Esophagus mucosa (tissue), 1 donor: ENCODE measurements at regions not wholly inside any gene's neighbourhood (a gene's known extent, or its start where the extent isn't known, plus 50 kb on each side); places are given as distances from the start of the nearest gene placed in this dataset.

Experiments
- ATAC-seq: fragments of 200-7000 bp; cut with Tn5 transposase; one replicate; pipeline ENCODE4 v1.9.1; 2020
- donor health status: DM: yes; HTN: yes; CAD: no.

GRCh38 chr9:86829496-86830046 lies 117.7 kb downstream of the GAS1 start:
- ATAC-seq: no peak

GRCh38 chr9:86828631-86829030 lies 118.7 kb downstream of the GAS1 start:
- no peak for ATAC-seq

- ATAC-seq: no peak
Measured at GRCh38 chr9:86827893-86828292, 119.4 kb downstream of the GAS1 start.

GRCh38 chr9:86825299-86825698 lies 122.0 kb downstream of the GAS1 start:
- ATAC-seq: no peak

GRCh38 chr9:86822006-86822801 lies 125.1 kb downstream of the GAS1 start:
- no peak for ATAC-seq

- ATAC-seq: no peak
Measured at GRCh38 chr9:86821006-86821845, 126.1 kb downstream of the GAS1 start.

- ATAC-seq: no peak
Measured at GRCh38 chr9:86819552-86819951, 127.8 kb downstream of the GAS1 start.

- ATAC-seq: no peak
Measured at GRCh38 chr9:86818636-86819035, 128.7 kb downstream of the GAS1 start.

- no peak for ATAC-seq
Measured at GRCh38 chr9:86816868-86817267, 130.4 kb downstream of the GAS1 start.

GRCh38 chr9:86816366-86816765 lies 130.9 kb downstream of the GAS1 start:
- ATAC-seq: no peak

- ATAC-seq: no peak
Measured at GRCh38 chr9:86812616-86813015, 134.7 kb downstream of the GAS1 start.

GRCh38 chr9:86809759-86810367 lies 137.4 kb downstream of the GAS1 start:
- ATAC-seq: no peak

- no peak for ATAC-seq
Measured at GRCh38 chr9:86809151-86809550, 138.2 kb downstream of the GAS1 start.

GRCh38 chr9:86807367-86807976 lies 139.8 kb downstream of the GAS1 start:
- ATAC-seq: no peak

- no peak for ATAC-seq
Measured at GRCh38 chr9:86804011-86804410, 143.3 kb downstream of the GAS1 start.

- ATAC-seq: no peak
Measured at GRCh38 chr9:86802900-86803673, 144.2 kb downstream of the GAS1 start.

GRCh38 chr9:86801246-86801645 lies 146.1 kb downstream of the GAS1 start:
- no peak for ATAC-seq

- no peak for ATAC-seq
Measured at GRCh38 chr9:86800681-86801080, 146.6 kb downstream of the GAS1 start.

- no peak for ATAC-seq
Measured at GRCh38 chr9:86798966-86799365, 148.3 kb downstream of the GAS1 start.

- ATAC-seq: no peak
Measured at GRCh38 chr9:86796666-86797065, 150.6 kb downstream of the GAS1 start.

- ATAC-seq: no peak
Measured at GRCh38 chr9:86795823-86796553, 151.3 kb downstream of the GAS1 start.
